ENCODE measurements at regions not wholly inside any gene's neighbourhood (a gene's known extent, or its start where the extent isn't known, plus 50 kb on each side); places are given as distances from the start of the nearest gene placed in this dataset.
A peak's percentile ranks its signal among the peaks of the same experiment; 100 is the strongest.

GRCh38 chr20:40749985-40750506 lies 61.0 kb upstream of the MAFB start:
- WGBS, 4 donors = 61 to 83% (median 78%) methylated on average over 2 of the region's 2 CpGs
- no peaks in the 10 kb centered on the region for H3K36me3 ChIP-seq
- no peak for TF ChIP-seq CTCF (IDR thresholded peaks at IDR 0.05)
- TF ChIP-seq POLR2A (IDR thresholded peaks at IDR 0.05) = no peak
- DNase-seq (peak in 1 of 5 donors; percentile 32), ATAC-seq (peak in 3 of 4 donors; percentile 33 to 79 (median 68))
- H3K4me1 ChIP-seq = peaks cover 0 to 32% (median 12%) of the 10 kb centered on the region in 12 donors
- H3K9me3 ChIP-seq = no peaks in the 10 kb centered on the region
- H3K4me3 ChIP-seq = no peak overlapping the region
- peaks cover 0 to 4% (median 0%) of the 10 kb centered on the region in 9 donors for H3K27me3 ChIP-seq
- H3K27ac ChIP-seq = peak overlapping the region in 1 of 12 donors; percentile 5
- intact Hi-C loops (cut with DNase I) = loop anchor here in 3 of 10 donors (5.0 to 10.0 kb wide), 3 partner anchors 195 to 215 kb away; no protein-coding TSS in a partner anchor

- H3K27ac ChIP-seq = no peak overlapping the region
- intact Hi-C loops (cut with DNase I) = no loop called here
- H3K9me3 ChIP-seq = no peaks in the 10 kb centered on the region
- ATAC-seq (peak in 1 of 4 donors; percentile 10), DNase-seq (no peak)
- H3K27me3 ChIP-seq = peaks cover 0 to under 1% (median 0%) of the 10 kb centered on the region in 9 donors
- no peak overlapping the region for H3K4me3 ChIP-seq
- H3K36me3 ChIP-seq = no peaks in the 10 kb centered on the region
- peaks cover 0 to 32% (median 12%) of the 10 kb centered on the region in 12 donors for H3K4me1 ChIP-seq
- WGBS, 4 donors = 47 to 58% (median 54%) methylated on average over 5 of the region's 5 CpGs
- no peak for TF ChIP-seq POLR2A (IDR thresholded peaks at IDR 0.05)
- TF ChIP-seq CTCF (IDR thresholded peaks at IDR 0.05) = no peak
Measured at GRCh38 chr20:40750541-40751035, 61.6 kb upstream of the MAFB start.

- 83 to 93% (median 89%) methylated on average over 4 of the region's 4 CpGs for WGBS, 4 donors
Measured at GRCh38 chr20:40753472-40753871, 64.4 kb upstream of the MAFB start.

More at GRCh38 chr20:40753472-40753871, 64.4 kb upstream of the MAFB start:
- Histone ChIP-seq H3K9me3 (no peaks in the 10 kb centered on the region), H3K27me3 (no peaks in the 10 kb centered on the region), H3K4me1 (peaks cover 0 to 47% (median 12%) of the 10 kb centered on the region in 12 donors), H3K27ac (no peak overlapping the region), H3K4me3 (no peak overlapping the region), H3K36me3 (no peaks in the 10 kb centered on the region)
- no peak for DNase-seq
- intact Hi-C loops (cut with DNase I) = no loop called here
- ATAC-seq = no peak
- no peak for TF ChIP-seq CTCF (IDR thresholded peaks at IDR 0.05)
- TF ChIP-seq POLR2A (IDR thresholded peaks at IDR 0.05) = no peak
